Activated T-helper 17 cell treated with anti-CD3 and anti-CD28 coated beads, Interleukin-2, amount 50 U/mL, for 72 hours (primary cell): ENCODE measurements at regions not wholly inside any gene's neighbourhood (a gene's known extent, or its start where the extent isn't known, plus 50 kb on each side); places are given as distances from the start of the nearest gene placed in this dataset.
"Not testable (repeated sequence)": the region's sequence is repeated elsewhere in the genome, so short reads cannot be mapped to it uniquely, and the experiment has no call there.

Experiments
- ATAC-seq: fragments of 150-1000 bp; cut with Tn5 transposase; replicated peaks from 2 replicates; pipeline ENCODE4 v1.10.0; 2021; ENCODE audit warnings: mild to moderate bottlenecking, moderate library complexity
- H3K27ac Mint-ChIP-seq: one replicate; pipeline ENCODE4 v1.8.0; 2022; ENCODE audit warnings: mixed read lengths
- H3K27me3 Mint-ChIP-seq: one replicate; pipeline ENCODE4 v1.8.0; 2022; ENCODE audit warnings: mixed read lengths
- H3K36me3 Mint-ChIP-seq: one replicate; pipeline ENCODE4 v1.8.0; 2022; ENCODE audit warnings: low read depth, mild to moderate bottlenecking, mixed read lengths
- H3K4me1 Mint-ChIP-seq: one replicate; pipeline ENCODE4 v1.8.0; 2022; ENCODE audit warnings: mixed read lengths
- H3K4me3 Mint-ChIP-seq: one replicate; pipeline ENCODE4 v1.8.0; 2022; ENCODE audit warnings: mild to moderate bottlenecking, mixed read lengths
- H3K9me3 Mint-ChIP-seq: one replicate; pipeline ENCODE4 v1.8.0; 2022; ENCODE audit warnings: mixed read lengths

- not testable (repeated sequence) for H3K27me3 Mint-ChIP-seq, H3K36me3 Mint-ChIP-seq, H3K27ac Mint-ChIP-seq, ATAC-seq, H3K4me3 Mint-ChIP-seq, H3K9me3 Mint-ChIP-seq, H3K4me1 Mint-ChIP-seq
Observed at GRCh38 chr4:118539412-118540077, 145.6 kb upstream of the METTL14 start.

DNA sequence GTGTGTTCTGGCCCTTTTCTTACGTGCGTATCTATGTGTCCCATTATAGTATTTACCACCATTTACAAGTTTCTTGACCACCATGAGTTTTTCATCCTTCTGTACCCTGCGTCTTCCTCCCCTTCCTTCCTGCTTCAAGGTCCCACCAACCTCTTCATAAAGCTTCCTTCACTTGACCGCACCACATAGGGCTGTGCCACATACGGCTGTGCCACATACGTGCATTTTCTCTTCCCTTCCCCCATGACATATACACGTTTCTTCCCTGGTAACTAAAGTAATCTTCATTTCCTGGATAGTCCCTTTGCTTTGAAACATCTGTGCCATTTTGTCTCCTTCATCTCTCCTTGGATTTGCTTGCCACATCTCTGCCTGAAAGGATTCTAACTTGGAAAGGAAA lies 128.6 kb upstream of the METTL14 start:
- H3K27me3 Mint-ChIP-seq: peaks cover 11% of the 10 kb centered on the region
- H3K36me3 Mint-ChIP-seq, ATAC-seq, H3K4me3 Mint-ChIP-seq, H3K4me1 Mint-ChIP-seq, H3K9me3 Mint-ChIP-seq, H3K27ac Mint-ChIP-seq: not testable (repeated sequence)

GRCh38 chr4:118557298-118557851 lies 127.8 kb upstream of the METTL14 start:
- H3K9me3 Mint-ChIP-seq: no peaks in the 10 kb centered on the region
- no peaks in the 10 kb centered on the region for H3K4me1 Mint-ChIP-seq
- ATAC-seq: no peak
- no peak overlapping the region for H3K4me3 Mint-ChIP-seq
- H3K36me3 Mint-ChIP-seq: no peaks in the 10 kb centered on the region
- H3K27ac Mint-ChIP-seq: no peak overlapping the region
- peaks cover 16% of the 10 kb centered on the region for H3K27me3 Mint-ChIP-seq

- H3K27ac Mint-ChIP-seq, H3K36me3 Mint-ChIP-seq, H3K9me3 Mint-ChIP-seq, ATAC-seq, H3K4me3 Mint-ChIP-seq, H3K4me1 Mint-ChIP-seq: not testable (repeated sequence)
- peaks cover 16% of the 10 kb centered on the region for H3K27me3 Mint-ChIP-seq
Observed at GRCh38 chr4:118558188-118558587, 127.0 kb upstream of the METTL14 start.

- not testable (repeated sequence) for H3K4me3 Mint-ChIP-seq, H3K36me3 Mint-ChIP-seq, H3K4me1 Mint-ChIP-seq, H3K27ac Mint-ChIP-seq, H3K9me3 Mint-ChIP-seq, ATAC-seq
- peaks cover 14% of the 10 kb centered on the region for H3K27me3 Mint-ChIP-seq
Observed at GRCh38 chr4:118561559-118561958, 123.6 kb upstream of the METTL14 start.

- peaks cover 21% of the 10 kb centered on the region for H3K27me3 Mint-ChIP-seq
- H3K4me3 Mint-ChIP-seq, H3K36me3 Mint-ChIP-seq, H3K9me3 Mint-ChIP-seq, H3K27ac Mint-ChIP-seq, H3K4me1 Mint-ChIP-seq: not testable (repeated sequence)
- ATAC-seq: peak; percentile 59
Observed at GRCh38 chr4:118566003-118566513, 119.1 kb upstream of the METTL14 start.

DNA sequence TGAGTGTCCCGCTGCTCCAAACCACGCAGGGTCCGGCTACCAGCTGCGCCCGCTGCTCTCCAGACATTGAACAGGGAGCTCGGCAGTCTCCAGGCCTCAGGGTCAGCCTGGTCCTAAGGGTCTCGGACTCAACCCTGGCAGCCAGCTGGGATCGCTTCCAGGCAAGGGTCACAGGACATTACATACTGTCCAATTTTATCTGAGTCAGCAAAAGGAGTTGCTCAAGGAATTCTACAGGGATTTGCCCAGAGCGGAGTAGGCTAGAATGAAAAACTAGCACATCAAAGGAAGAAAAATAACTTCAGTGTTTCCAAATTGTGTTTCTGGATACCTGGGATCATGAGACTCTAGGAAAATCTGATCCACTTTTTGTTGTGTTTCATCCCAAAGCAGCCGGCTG lies 112.2 kb upstream of the METTL14 start:
- H3K27ac Mint-ChIP-seq, H3K36me3 Mint-ChIP-seq, ATAC-seq, H3K4me3 Mint-ChIP-seq, H3K4me1 Mint-ChIP-seq, H3K9me3 Mint-ChIP-seq: not testable (repeated sequence)
- H3K27me3 Mint-ChIP-seq: peaks cover 21% of the 10 kb centered on the region

DNA sequence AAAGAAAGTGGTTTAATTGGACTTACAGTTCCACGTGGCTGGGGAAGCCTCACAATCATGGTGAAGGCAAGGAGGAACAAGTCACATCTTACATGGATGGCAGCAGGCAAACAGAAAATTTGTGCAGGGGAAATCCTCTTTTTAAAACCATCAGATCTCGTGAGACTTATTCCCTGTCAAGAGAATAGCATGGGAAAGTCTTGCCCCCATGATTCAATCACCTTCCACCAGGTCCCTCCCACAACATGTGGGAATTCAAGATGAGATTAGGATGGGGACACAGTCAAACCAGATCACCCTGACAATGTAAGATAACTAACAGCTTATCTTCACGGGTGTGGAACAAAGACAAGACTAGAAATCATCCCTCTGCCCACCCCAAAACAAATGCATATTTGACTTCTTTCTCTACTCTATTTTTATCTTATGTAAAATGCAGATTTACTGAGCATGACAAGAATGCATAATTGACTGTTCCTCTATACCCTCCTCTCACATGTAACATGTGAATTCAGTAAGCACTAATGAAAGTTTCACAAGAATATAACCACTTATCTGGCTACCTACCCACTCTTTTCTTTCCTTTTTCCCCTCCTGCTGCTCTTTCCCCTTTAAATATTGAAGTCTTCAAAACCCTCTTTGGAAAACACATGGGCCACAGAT lies 110.8 kb upstream of the METTL14 start:
- not testable (repeated sequence) for H3K36me3 Mint-ChIP-seq, H3K4me1 Mint-ChIP-seq, H3K4me3 Mint-ChIP-seq, H3K9me3 Mint-ChIP-seq, ATAC-seq, H3K27ac Mint-ChIP-seq
- peaks cover 15% of the 10 kb centered on the region for H3K27me3 Mint-ChIP-seq

GRCh38 chr4:118575057-118575456 lies 110.1 kb upstream of the METTL14 start:
- H3K4me3 Mint-ChIP-seq, ATAC-seq, H3K36me3 Mint-ChIP-seq, H3K27ac Mint-ChIP-seq, H3K9me3 Mint-ChIP-seq, H3K4me1 Mint-ChIP-seq: not testable (repeated sequence)
- H3K27me3 Mint-ChIP-seq: peaks cover 11% of the 10 kb centered on the region

GRCh38 chr4:118575726-118576125 lies 109.5 kb upstream of the METTL14 start:
- H3K27ac Mint-ChIP-seq, H3K27me3 Mint-ChIP-seq: not testable (repeated sequence)

GRCh38 chr4:118576709-118577219 lies 108.4 kb upstream of the METTL14 start:
- H3K4me3 Mint-ChIP-seq, H3K36me3 Mint-ChIP-seq, H3K27ac Mint-ChIP-seq, H3K27me3 Mint-ChIP-seq, H3K9me3 Mint-ChIP-seq, ATAC-seq, H3K4me1 Mint-ChIP-seq: not testable (repeated sequence)

More at GRCh38 chr4:118575726-118576125, 109.5 kb upstream of the METTL14 start:
- H3K4me3 Mint-ChIP-seq, ATAC-seq, H3K9me3 Mint-ChIP-seq, H3K4me1 Mint-ChIP-seq, H3K36me3 Mint-ChIP-seq: not testable (repeated sequence)

DNA sequence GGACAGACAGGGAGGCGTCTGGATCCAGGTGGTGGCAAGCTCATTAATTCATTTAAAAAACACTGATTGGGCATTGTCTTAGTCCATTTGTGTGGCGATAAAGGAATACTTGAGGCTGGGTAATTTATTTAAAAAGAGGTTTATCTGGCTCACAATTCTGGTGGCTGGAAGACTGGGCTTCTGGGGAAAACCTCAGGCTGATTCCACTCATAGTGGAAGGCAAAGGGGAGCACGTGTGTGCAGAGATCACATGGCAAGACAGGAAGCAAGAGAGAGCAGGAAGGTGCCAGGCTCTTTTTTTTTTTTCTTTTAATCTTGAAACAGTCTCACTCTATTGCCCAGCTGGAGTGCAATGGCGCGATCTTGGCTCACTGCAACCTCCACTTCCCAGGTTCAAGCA lies 100.2 kb upstream of the METTL14 start:
- no peak for ATAC-seq
- Mint-ChIP-seq H3K27me3 (peaks cover 24% of the 10 kb centered on the region), H3K4me3 (no peak overlapping the region), H3K36me3 (no peaks in the 10 kb centered on the region), H3K9me3 (no peaks in the 10 kb centered on the region), H3K27ac (no peak overlapping the region), H3K4me1 (no peaks in the 10 kb centered on the region)

DNA sequence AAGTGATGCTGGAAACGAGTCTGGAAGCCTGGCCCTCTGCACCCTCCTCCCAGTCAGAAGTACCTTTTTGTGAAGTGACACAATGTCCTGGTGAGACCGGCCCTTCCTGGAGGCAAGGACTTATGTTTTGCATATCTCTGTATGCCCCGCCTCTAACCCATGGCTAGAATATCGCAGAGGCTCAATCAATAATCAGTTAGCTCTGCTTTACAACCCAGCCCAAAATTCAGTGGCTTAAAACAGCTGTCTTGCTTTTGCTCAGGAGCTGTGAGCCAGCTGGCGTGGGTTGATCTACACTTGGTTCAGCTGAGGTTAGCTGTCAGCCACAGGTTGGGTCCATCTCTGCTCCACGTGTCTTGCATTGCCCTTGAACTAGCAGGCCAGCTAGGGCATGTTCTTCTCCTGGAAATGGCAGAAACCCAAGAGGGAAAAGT lies 98.8 kb upstream of the METTL14 start:
- Mint-ChIP-seq H3K36me3 (peaks cover 5% of the 10 kb centered on the region), H3K27ac (no peak overlapping the region), H3K9me3 (peaks cover 5% of the 10 kb centered on the region), H3K27me3 (peaks cover 20% of the 10 kb centered on the region), H3K4me1 (peaks cover 5% of the 10 kb centered on the region), H3K4me3 (no peak overlapping the region)
- ATAC-seq: no peak

DNA sequence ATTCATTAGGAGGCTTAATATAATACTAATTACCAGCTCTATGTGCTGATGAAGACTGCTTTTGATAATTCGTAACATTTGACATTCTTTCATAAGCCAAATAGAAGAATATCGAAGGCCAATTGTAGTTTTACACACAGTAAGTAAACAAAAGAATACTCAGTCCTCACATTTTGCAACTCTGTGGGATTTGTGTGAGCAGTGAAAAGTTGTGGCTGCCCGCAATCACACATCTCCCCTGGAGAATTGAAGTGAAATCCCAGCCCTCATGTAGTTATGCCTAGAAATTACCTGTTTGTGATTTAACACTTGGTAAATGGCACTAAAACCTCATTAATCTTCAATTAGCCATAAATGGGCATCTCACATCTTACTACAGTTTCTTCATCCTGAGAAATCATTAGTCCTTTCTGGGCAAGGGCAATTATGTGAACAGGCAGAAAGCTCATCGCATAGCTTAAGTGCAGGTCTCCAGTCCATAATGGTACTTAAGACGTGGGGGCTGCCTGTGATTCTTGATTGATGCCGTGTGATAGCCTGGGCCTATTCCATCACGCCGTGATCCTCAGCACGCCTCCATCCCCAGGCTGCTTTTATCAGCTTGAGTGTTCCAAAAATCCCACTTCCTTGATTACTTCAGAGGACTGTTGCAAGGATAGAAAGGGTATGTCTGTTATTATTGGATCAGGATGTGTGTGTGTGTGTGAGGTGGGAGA lies 97.9 kb upstream of the METTL14 start:
- H3K27ac Mint-ChIP-seq: no peak overlapping the region
- peaks cover 14% of the 10 kb centered on the region for H3K27me3 Mint-ChIP-seq
- peaks cover 9% of the 10 kb centered on the region for H3K4me1 Mint-ChIP-seq
- H3K36me3 Mint-ChIP-seq: peaks cover 10% of the 10 kb centered on the region
- H3K9me3 Mint-ChIP-seq: peaks cover 5% of the 10 kb centered on the region
- ATAC-seq: no peak
- H3K4me3 Mint-ChIP-seq: no peak overlapping the region
